HG03135 (cell line): ENCODE measurements at regions not wholly inside any gene's neighbourhood (a gene's known extent, or its start where the extent isn't known, plus 50 kb on each side); places are given as distances from the start of the nearest gene placed in this dataset.

Source experiments
- ATAC-seq: cut with Tn5 transposase; IDR thresholded peaks from one replicate; pipeline ENCODE4 v1.9.1; 2021; ENCODE audit warnings: mild to moderate bottlenecking, moderate library complexity; ENCODE audit not compliant: unreplicated experiment

DNA sequence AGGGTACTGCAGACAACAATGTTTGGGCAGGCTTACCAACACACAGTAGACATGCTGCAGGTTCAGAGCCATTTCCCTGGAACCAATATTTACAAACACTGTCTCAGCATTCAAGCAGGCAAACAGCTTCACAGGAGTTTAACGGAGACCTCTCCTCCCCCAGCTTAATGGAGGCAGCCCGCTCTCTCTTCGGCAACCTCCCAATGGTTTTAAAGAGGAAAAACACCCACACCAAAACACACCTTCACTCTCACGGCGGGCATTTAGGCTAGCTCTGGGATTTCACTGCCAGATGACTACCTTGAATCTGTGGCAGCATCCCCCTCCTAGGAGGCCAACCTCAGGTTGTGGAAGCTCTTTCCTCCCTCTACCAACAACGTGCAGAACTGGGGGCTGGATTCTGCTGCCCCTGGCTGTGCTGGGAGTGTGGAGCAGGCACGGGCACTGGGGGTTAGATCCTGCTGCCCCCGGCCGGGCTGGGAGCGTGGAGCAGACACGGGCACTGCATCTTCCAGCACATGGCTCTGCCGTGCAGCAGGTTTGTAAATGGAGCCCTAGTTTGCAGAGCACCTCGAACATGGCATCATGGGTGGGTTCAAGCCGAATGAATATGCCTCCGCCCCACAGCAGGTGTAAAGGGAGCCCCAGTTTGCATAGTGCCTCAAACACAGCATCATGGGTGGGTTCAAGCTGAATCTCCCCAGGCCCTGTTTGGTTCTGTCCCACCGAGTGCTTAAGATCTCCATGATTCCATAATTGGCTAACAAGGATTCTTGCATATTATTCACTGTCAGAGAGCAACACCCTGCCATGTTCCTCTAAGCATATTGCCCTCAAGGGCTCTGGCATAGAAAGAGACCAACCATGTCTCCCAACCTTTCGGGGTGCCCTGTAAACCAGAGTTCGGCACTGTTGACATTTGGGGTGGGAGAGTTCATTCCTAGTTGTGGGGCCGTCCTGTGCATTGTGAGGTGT is 86.4 kb downstream of the RBFOX3 start:
- ATAC-seq: no peak

DNA sequence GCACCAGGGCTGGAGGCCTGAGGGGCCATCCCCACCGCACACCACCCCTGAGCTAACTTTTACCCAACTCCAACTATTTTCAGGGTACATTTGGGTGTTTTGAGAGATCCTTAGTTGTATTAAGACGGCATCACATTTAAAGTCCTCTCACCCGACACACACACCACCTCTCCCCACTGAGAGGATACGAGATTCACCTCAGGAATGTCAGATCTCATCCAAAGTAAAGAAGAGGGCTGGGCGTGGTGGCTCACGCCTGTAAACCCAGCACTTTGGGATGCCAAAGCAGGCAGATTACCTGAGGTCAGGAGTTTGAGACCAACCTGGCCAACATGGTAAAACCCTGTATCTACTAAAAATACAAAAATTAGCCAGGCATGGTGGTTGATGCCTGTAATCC is 88.4 kb downstream of the RBFOX3 start:
- ATAC-seq: no peak

DNA sequence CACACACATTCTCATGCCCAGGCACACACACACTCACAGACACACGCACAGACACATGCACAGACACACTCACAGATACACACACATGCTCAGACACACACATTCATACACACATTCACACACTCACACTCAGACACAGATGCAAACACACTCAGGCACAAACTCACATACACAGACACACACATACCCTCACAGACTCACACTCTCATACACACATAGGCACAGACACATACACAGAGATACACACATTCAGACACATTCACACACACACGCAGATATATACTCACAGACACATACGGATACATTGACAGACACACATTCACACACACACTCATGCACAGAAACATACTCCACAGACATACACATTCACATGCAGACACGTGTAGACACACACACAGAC is 89.6 kb downstream of the RBFOX3 start:
- no peak for ATAC-seq

DNA sequence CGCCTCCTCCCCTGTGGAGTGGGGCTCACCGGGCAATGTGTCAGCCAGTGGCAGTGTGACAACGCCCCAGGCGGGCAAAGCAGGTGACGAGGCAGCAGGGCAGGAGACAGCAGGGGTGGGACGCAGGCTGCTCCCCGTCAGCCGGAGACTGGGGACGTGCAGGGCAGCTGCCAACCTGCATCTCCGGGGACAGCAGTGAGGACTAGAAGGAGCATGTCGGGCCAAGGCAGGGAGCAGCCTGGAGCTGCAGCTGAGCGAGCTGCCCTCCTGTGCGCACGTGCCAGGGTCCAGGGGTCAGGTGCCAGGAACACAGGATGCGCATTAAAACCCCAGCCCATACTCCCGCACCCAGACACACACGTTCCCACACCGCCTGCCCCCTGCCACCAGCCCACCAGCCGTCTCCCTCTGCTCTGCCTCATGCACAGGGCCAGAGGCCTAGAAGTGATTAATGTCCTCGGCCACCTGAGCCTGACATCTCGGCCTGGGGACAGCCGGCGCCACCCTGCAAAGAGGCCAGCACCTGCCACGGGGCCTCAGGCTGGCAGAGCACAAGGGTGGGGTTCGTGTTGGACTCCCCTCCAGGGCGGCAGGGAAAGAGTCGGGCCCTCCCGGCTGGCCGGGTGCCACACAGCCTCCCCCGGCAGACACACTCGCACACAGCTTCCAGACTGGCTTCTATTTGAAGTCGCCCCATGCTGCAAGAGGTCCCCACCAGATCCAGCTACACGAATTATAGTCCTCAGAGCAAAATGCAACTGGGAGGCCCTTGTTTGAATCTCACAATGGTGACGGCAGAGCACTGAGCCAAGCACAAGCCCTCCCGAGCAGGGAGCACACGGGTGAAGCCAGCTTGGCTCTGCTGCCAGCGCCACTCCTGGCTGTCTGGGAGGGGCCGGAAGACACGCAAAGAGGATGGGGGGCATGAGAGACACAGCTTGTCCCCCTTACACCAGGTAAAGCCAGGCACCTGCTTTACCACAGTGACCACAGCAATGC is 90.4 kb downstream of the RBFOX3 start:
- ATAC-seq: no peak

DNA sequence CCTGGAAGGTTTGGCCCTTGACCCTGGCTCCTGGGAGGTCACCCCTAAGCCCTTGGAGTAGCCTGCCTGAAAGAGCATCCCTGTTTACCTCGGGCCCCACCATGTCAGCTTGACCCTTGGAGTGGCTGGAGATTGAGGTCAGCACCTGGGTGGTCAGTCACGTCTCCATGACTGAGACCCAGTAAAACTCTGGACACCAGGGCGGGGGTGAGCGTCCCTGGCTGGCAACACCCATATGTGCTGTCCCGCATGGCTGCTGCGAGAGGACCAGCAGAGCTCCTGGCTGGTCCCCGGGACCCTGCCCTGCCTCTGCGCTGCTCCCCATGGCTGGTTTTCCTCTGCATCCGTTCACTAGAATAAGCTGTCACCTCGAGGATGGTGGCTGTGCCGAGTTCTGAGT is 91.2 kb downstream of the RBFOX3 start:
- ATAC-seq: no peak

DNA sequence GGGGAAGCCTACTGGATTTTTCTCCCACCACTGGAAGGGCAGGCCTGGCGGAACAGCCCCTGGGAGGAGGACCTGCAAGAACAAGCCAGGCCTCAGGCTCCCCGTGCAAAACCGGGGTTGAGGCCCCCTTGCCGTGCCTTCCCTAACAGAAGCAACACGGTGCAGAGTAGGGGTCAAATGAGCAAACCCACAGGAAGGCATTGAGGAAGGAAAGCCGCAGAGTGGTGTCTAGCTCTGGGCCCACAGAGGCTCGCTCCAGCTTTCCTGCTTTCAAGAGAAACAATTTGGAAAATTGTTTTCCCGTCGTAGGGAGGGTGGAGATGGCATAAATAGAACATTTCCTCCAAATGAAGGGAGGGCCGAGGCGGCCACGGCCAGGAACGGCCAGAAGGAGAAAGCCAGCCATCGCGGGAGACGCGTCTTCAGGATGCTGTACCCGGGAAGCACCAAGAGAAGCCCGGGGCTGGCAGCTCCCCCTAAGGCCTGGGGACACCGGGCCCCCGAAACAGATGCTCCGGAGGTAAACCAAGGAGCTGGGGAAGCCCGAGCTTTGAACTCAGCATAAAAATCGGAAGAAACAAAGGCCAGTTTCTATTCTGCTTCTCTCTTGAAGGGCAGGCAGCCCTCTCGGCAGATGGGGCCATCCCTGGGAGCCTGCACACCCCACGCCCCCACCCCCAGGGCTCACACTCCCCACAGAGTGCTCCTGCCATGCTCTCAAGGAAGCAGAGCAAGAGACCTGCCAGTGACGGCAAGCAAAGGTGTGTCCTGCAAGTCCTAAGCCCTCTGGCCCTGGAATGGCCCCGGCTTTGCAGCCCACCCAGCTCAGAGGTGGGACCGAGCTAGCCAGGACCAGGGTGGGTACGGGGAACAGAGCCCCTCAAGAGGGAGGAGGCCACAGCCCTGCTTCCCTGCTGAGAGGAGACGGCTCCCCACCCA is 92.0 kb downstream of the RBFOX3 start:
- ATAC-seq: no peak

DNA sequence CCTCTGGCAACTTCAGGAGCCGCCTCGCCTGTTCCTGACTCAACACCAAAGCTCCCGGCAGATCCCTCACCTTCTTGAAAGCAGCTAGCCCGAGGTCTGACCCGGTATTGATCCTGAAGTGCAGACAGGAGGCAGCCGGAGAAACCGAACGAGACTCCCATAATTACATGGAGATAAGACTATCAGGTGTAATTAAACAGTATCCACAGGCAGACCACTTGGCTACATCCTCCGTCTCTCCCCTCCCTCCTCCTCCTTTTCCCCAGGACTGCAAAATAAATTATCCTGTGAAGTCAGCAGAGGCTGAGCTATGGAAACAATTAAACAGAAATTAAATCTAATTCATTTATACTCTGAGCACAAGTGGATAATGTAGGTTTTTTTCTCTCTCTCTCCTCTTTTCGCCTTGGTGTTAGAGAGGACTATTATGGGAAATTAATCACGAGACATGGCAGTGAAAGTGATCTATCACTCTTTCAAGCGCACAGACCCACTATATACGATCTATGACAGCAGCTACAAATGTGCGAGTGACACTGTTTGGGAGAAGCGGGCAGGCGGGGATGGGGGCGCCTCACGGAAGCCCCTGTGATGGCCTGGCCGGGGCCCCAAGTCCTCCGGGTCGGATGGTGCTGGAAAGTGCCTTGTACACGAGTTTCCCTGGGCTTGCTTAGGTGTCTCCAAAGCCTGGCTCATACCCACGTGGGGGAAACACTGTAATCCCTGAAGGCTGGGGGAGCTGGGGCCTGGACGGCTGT is 92.8 kb downstream of the RBFOX3 start:
- no peak for ATAC-seq

DNA sequence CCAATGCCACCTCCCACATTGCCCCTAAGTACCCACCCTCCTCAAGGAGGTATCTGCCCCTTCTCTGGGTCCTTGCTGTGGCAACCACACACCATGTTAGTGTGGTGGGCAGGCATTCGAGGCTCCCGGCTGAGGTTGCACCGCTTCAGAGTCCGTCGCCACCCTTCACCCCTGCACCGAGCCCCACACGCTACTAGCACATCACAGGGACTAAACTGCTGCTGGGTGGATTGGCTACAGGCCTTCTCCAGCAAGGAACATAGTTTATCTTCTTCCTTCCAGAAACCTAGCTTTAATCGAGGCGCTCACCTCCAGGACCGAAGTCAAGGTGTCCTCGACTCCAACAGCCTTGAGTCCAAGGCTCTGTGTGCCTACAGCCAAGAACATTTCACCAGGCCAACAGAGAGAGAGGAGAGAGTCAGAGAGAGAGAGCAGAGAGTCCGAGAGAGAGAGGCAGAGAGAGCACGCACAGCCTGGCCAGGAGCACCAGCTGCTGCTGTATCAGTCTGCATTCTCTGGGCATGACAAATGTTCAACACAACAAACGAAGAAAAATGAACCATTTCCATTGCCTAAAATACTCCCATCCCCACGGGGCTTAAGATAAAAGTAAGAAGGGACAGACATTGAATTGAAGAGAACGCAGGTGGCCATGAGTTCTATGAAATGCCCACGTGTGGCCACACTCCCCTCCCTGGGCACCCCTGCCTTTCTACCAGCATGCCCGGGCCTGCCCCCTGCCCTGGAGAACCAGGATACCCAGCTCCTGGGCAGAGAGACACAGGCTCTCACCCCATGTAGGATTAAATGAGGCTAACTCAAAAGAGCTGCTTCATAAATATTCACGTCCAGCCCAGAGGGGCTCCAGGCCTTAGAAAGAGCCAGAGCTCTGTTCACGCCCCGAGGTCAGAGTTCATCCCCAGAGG is 94.9 kb downstream of the RBFOX3 start:
- ATAC-seq: no peak

DNA sequence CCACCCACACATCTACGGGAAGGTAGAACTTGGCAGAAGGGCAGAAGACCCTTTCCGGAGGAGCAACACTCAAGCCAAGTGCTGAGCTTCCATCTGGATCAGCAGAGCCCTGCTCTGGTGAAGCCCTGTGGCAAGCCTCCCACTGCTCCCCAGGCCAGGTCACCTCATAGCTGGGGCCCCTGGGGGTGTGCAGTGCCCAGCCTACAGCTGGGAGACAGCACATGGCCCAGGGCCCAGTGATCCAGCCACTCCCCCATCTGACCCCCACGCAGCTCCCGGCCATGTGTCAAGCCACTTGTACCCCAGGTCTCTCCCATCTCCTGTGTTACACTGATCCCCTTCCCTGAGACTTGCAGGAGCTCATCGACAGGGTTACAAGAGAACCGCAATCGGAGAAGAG is 95.7 kb downstream of the RBFOX3 start:
- no peak for ATAC-seq

DNA sequence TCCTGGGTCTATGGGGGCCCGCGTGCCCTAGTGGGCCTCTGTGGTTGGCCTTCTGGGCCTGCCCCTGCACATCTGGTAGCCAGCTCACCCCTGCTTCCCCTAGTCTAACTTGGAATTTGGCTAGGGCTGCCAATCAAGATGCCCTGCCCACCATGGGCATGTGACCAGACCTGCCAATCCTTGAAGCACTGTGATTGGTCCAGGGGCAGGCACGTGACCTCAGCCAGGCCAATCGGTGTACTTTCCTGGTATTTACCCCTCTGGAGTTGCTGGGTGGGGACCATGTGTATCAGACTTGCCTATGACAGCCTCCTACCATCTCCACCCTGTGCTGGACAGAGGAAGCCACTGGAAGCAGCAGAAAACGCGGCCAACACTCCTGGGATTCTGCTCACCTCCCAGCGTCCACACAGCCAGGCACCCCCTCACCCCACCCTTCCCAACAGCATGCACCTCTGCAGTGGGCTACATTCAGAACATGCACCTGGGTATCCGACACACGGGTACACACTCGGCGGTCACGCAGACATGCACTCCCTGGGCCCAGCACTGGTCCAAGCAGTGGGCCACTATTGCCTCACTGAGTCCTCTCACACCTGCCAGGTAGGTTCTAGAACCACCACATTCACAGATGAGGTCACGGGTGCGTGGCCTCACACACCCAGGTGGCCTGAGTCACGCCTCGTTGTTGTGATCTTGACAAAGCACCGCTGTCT is 96.9 kb downstream of the RBFOX3 start:
- no peak for ATAC-seq

DNA sequence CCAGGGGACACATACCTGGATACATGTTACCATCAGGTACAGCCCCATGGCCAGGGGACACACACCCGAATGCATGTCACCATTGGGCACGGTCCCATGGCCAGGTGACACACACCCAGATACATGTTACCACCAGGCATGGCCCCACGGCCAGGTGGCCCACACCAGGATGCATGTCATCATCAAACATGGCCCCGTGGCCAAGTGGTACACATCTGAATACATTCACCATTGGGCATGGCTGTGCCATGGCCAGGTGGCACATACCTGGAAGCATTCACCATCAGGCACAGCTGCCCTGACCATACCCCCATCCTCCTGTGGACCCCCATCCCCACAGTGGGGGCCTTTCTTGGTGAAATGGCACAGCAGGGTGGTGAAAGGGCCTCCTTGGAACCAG is 97.6 kb downstream of the RBFOX3 start:
- no peak for ATAC-seq

DNA sequence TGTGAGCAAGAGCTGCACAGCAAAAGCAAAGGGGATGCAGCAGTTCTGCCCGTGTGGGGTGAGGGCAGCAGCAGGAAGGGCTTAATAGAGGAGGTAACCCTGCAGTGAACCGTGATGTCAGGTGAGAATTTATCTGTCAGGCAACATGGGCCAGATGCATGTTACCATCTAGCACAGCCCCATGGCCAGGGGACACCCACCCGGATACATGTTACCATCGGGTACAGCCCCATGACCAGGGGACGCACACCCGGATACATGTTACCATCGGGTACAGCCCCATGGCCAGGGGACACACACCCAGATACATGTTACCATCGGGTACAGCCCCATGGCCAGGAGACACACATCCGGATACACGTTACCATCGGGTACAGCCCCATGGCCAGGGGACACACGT is 99.4 kb downstream of the RBFOX3 start:
- ATAC-seq: no peak

DNA sequence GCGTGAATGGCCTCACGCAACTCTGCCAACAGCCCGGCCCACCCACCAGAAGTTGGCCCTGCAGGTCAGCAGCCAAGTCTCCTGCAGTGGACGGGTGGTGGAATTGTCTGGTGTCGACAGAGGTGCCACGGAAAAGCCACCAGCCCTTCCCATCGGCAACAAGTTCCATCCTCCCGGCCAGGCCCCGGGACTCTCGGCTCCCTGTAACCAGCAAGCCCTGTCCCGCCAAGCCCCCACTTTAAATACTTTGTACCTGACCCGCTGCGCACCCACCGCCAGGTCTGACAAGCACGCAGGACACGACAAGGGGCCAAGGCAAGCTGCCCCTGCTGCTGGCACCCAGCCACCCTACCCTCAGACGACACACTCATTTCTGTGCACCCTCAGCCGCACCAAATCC is 100.8 kb downstream of the RBFOX3 start:
- no peak for ATAC-seq

DNA sequence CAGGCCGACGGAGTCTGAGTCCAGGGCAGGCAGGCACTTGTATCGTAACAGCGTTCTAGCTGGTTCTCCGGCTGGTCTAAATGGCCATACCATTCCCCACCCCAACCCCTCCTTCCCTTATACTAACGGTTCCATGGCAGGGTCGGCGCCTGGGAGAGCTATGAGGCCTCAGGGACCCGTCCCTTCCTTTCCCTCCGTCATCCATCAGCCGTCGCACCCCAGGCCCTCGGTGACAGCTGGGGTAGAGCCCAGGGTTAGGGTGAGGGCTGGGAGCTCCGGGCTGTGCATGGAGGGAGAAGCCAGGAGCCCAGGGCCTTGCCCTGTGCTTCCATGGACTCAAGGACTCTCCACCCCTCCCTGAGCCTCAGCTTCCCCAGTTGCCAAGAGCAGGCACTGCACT is 101.4 kb downstream of the RBFOX3 start:
- ATAC-seq: no peak

DNA sequence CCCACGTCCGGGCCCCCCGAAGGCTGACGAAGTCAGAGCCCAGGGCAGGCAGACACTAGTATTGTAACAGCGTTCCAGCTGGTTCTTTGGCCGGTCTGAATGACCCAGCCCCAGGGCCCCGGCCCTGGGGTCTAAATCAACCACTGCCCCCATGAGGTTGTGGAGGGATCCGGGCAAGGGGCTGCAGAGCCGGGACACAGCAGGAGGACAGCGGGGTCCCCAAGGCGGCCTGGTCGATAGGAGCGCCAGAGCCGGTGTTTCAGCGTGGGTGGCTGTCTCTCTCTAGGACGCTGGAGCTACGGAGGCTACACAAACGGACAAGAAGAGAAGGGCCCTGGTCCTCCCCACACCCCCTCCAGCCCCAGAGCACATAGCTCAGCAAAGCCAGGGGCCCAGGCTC is 101.8 kb downstream of the RBFOX3 start:
- no peak for ATAC-seq

DNA sequence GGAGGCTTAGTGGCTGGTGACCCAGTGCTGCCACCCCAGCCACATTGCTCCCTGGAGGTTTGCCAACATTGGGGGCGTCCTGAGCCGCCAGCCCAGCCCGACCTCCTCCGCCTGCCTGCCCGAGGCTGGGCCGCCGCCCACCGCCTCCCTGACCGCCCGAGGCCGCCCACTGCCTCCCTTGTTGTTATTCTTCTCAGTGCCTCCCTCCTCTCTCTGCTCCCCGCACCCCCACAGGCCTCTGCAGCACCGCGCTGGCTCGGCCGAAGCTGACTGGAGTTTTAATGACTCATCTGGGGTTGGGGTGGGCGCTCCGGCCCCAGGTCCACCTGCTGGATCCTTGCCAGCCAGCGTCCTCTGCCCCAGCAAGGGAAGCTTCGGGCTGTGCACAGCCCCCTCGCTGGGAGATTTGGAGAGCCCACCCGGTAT is 102.5 kb downstream of the RBFOX3 start:
- no peak for ATAC-seq

DNA sequence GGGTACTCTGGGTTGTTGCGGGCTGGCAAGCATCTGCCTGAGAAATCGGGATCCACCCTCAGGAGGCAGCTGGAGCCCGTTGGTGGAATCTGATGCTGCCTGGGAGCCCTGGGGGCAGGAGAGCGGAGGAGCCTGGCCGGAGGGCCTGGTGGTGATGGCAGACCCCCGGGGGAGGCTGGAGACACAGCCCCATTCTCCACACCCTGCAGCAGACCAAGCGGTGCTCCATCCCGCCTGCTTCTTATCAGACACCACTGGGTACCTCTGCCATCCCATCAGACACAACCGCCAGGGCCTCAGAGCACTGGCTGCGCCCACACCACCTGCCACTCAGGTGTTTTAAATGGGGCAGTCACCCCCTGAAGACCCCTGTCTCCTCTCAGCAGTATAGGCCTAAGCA is 103.9 kb downstream of the RBFOX3 start:
- no peak for ATAC-seq
